Inflammatory macrophage treated with lipopolysaccharide for 1 hour (primary cell): ENCODE measurements at regions not wholly inside any gene's neighbourhood (a gene's known extent, or its start where the extent isn't known, plus 50 kb on each side); places are given as distances from the start of the nearest gene placed in this dataset.

Source experiments
- DNase-seq, 2 donors: peaks; one replicate each; pipeline ENCODE4 v3.0.0-alpha.2; 2020 to 2022

DNA sequence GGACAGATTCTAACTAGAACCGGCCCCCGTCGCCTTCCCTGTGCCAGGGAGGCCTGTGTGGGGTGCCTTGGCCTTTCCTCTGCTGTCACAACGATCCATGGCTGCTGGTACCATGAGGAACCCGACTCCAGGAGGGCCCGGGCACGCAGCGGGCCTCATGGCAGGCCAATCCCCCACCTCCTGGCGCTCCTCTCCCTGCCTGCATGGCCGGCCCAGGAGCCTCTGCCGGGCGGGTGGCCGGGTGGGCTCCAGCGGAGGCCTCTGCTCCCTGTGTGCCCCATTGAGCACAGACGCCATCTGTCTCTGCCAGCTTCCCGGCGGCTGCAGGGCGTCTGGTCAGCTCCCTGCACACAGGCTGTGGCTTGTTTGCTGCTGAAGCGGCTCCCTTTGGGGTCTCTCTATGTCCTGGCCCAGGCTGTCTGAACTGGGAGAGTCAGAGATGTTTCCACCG is 86.5 kb downstream of the MYEOV start:
- no peak for DNase-seq

DNA sequence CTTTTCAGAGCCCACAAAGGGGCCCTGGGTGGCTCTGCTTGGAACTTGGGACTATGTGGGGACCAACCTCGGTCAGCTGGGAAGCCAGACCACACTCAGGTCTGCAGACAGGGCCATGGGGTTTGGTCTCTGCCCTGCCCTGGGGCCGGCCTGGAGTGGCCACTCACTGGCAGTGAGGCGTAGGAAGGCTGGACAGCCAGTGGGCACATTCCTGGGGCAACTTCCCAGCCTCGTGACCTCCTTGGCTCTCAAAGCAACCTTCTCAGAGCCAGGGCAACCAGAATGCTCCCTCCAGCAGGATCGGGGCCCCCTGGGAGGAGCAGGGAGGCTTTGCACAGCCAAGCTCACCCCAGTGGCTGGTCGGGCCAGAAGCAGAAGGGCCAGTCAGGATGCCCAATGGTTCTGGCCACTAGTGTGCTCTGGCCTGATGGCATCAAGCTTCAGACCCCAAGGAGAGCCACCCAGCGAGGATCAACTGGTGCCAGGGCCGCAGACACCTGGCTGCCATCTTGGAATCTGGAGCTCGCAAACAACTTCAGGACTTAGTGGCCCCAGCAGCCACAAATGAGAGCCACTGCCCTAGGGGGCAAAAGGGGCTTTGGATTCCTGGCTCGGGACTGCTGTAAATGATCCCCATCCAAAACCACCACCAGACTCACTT is 87.1 kb downstream of the MYEOV start:
- no peak for DNase-seq

DNA sequence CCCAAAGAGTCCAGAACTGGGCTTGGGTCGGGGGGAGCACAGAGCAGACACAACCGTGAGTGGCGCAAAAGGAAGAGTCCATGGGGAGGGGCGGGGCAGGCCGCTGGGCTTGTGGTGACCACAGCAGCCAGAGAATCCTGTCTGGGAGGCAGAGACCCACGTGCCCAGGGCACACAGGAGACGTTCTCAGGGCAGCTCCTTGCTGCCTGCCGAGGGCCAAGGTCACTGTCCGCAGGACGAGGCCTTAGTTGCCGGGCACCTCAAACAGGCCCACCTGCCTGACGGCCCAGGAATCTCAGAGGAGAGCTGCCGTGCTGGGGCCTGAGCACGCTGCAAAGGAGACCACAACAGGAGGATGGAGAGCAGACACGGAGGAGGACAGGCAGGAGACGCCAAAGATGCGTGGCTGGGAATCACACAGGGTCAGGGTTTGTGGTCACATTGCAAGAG is 87.8 kb downstream of the MYEOV start:
- no peak for DNase-seq

DNA sequence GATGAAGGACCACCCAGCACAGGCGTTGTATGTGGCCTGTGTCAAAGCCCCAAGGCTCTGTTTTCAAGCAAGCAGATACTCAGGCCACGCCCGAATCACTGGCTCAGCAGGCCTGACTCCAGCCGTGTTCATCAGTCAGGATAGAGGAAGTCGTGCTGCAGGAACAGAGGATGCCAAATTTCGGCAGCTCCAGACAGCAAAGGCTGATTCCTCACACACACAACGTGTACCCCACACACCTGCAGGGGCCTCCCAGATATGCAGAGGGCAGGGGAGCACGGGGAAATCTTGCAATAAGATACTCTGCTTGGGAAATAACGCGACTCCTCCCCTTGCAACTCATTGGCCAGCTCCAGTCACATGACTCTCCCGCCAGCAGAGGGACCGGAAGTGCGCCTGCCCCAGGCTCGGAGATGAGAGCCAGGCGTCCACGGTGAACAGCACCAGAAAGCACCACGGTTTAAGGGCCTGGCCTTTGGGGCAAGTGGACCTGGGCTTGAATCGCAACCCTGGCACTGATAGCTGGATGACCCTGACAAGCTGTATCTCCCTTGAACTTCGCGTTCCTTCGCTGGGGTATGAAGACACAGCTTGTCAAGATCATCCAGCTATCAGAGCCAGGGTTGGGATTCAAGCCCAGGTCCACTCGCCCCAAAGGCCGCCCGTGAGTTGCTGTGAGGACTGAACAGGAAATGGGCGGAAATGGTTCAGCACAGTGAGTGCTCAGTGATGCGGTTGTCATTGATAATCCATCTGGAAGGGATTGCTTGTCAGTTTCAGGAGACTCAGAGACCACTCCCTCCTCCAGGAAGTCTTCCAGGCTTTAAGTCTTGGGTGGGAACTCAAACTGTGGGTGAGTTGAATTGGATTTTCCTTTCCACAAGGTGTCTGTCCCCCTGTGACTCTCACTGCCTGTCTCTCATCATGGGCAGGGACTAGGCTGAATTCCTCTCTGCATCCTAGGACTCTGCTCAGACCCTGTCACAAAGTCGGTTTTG is 88.5 kb downstream of the MYEOV start:
- DNase-seq, result peak in 1 of 2 donors; percentile 20

DNA sequence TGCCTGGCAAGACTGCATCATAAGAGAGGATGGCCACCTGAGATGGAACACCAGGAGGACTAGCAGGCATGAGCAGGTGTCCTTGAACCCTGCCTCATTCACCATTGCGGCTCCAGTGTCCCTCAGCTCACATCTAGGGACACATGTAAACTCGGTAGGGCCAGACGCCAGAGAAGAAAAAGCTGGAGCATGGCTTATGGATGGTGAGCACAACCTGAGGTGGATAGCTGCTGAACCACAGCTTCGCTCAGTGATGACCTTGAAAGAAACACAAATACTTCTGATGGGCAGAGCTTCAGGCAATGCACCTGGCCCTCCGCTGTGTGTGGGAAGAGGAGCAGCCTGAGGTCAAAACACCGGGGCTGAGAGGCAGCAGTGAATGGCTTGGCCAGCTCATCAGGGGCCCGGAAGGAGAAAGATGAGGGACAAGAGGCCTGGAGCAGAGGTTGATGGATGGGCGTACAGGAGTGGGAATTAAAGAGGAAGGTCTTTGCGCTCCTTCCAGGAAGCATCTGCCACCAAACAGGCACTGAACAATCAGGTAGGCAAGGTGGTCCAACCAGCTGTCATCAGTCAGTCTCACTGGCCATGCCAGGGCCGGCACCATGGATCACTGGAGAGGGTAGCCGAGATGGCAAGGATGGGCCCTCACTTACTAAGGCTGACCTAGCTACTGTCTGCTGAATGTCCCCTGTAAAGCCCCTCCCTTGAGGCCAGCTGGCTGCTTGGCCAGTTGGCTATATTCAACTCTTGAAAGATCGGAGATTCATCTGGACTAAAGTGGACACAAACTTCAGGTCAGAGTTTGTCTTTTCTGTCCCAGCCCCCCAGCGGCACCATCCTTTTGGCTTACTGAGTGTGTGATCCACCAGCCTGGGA is 89.7 kb downstream of the MYEOV start:
- no peak for DNase-seq

DNA sequence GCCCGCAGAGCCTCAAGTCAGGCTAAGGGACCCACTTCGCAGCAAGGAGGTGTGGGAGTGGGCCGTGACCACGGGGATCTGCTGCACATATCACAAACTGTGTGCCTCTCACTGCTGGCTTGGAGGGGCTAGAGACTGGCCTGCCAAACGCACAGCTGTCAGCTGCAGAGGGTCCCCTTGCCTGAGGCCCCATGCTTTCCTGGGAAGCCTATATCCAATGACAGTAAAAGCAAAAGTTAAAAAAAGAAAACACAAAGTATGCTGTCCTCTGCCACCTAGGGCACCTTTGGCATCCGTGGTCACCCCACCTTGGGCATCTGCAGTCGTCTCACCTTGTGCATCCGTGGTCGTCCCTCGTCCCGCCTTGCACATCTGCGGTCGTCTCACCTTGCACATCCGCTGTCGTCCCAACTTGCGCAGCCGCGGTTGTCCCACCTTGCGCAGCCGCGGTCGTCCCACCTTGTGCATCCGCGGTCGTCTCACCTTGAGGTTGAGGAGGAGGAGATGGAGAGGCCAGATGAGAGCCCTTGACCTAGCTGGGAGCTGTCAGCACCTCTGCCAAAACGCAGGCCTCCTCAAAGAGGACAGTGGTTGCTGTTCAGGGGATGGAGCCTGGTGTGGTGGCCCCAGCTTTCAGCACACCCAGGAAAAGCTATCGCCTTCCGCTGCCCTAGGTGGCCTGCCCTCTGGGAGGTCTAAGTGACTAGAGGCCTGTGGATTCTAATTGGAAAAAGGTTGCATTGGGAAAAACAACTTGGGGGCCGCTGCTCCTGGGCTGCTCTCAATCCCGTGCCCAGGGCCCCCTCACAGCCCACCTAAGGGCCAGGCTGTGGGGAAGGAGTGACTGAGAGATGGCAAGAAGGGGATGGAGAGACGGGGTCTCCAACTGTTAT is 90.5 kb downstream of the MYEOV start:
- no peak for DNase-seq

DNA sequence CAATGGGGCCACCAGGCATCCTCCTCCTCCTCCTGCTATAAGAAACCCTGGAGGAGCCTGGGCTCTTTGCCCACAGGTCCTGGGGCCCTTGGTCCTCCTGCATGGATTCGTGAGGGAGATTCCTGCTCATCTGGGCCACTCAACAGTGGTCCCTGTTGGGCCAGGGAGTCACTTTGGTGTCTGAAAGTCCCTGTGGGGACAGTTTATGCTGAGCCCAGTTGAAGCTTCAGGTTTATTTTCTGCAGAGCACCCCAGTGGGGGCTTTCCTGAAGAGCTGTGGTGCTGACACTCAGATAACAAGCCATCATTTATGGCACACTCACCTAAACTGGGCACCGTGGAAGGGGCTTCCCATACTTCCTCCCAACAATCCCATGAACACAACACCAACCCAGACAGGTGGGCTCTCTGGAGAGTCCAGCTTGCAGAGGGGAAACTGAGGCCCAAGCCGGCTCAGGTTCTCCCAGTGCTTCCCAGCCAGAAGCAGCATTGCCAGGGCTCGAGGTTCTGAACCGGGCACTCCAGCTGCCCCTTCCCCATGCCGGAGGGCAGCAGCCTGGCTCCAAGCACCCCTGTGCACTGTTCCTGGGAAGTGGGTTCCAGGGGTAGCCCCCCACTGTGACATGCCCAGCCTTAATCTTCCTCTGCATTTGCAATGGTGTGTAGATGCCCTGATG is 91.3 kb downstream of the MYEOV start:
- DNase-seq, result no peak

DNA sequence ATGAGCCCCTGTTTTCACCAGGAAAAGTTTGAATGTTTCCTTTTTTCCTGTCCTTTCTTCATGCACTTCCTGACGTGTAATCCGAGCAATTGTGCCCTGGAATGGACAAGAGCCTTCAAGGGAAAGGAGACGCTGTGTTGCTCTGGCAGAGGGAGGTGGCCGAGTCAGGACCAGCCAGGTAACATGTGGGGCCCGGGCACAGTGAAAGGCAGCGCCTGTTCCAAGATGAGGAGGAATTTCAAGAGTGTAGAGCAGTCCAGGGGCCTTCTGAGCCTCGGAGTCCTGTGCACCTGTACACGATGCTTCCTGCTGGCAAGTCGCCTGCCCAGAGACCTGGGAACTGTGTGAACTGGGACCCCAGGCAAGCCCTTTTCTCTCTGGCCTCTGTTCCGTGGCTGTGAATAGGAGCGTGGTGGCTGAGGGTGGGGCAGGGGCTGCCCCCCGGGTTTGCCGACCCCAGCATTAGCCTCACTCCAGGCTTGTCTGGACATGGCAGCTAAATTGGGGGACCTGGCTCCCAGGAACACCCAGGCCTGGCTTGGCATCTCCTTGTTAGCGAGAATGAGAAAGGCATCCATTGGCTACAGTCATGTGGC is 92.0 kb downstream of the MYEOV start:
- no peak for DNase-seq

DNA sequence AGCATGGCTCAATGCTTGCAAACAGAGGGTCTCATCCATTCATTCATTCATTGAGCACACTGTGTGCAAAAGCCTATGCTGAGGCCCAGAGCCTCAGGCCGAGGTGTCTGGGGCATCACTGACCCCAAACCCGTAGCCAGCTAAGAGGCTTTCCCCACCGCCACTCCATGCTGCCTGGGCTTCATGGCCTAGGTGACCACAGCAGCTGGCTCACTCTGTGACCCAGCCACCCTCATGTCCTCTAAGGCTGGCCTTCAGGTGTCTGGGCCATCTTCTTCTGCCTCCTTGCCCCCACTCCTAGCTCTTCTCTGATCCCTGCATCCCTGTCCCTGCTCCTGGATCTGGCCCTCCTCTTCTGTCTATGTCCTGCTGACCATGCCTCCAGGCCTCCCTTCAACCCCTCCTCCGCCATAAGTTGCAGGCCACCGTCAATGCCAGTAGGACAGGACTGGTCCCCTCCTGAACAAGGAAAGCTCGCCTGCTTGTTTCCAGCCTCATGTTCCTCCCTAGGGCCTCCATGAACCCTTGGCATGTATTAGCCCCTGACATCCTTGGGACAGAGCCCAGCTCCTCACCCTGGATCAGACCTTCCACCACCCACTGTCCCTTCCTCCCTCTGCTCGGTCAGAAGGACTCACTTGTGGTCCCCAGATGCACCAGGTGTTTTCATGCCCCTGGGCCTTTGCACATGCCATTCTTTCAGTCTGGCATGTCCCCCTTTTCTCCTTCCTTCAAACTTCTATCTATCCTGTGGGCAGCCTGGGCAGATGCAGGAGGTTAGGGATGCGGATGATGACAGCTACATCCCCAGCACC is 92.8 kb downstream of the MYEOV start:
- no peak for DNase-seq

DNA sequence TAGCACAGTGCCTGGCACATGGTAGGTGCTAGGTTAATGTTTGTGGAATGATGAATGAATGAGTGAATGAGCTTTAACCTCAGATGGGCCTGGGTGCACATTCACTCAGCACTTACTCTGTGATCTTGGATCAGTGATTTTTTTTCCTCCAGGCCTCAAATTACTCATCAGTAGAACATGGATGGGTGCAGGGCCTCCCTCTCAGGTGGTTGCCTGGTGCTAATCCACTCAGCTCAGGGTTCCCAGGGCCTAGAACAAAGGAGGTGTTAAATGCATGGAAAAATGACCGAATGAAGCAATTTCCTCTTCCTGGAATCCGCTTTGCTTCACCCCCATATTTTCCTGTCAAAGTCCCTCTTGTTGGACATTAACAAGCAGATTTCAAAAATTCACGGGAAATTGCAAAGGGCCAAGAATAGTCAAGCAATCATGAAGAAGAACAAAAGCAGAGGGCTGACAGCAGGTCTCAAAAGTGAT is 93.5 kb downstream of the MYEOV start:
- DNase-seq, result no peak

DNA sequence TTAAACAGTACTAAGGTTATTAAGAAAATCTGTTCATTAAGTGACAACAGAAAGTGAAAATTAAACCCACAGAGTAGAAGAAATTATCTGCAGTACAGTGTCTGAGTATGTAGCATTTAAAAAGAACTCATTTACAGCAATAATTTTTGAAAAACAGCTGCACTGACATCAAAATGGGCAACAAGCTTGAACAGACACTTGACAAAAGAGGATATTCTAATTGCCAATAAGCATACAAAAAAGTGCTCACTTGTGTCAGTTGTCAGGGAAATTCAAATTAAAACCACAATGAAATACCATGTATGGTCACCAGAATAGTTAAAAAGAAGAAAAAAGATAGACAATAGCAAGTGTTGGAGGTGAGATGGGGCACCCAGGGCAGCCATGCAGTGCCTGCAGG is 93.3 kb upstream of the LINC01488 start:
- DNase-seq, result no peak

DNA sequence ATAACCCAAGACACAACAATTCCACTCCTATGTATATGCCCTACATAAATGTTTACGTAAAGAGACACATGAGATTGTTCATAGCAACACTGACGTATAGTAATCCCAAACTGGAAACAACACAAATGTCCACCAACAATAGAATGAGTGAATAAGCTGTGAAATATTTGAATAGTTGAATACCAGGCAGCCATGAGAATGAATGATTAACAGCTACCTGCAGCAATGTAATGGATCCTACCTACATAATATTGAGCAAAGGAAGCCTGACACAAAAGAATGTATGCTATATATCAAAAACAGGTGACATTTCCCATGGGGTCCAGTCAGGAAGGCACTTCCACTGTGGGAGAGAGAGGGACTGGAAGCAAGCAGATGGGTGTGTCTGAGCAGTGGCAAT is 92.8 kb upstream of the LINC01488 start:
- DNase-seq, result no peak

DNA sequence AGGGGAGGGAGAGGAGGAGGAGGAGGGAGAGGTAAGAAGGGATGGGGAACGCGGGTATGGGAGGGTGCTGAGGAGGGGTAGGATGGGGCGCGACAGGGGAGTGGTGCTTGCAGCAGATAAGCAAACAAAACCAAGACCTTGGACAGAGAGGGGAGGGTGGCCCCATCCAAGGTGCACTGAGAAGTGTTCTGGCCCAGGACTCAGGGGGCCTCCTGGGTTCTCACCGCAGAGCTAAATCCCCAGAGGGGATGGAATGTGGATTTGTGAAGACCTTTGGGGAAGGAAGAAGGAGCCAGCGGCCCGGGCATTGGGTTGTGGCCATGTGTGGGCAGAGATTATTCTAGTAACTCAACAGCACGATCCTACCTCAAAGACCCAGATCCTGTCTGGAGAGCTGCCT is 90.9 kb upstream of the LINC01488 start:
- DNase-seq, result no peak

DNA sequence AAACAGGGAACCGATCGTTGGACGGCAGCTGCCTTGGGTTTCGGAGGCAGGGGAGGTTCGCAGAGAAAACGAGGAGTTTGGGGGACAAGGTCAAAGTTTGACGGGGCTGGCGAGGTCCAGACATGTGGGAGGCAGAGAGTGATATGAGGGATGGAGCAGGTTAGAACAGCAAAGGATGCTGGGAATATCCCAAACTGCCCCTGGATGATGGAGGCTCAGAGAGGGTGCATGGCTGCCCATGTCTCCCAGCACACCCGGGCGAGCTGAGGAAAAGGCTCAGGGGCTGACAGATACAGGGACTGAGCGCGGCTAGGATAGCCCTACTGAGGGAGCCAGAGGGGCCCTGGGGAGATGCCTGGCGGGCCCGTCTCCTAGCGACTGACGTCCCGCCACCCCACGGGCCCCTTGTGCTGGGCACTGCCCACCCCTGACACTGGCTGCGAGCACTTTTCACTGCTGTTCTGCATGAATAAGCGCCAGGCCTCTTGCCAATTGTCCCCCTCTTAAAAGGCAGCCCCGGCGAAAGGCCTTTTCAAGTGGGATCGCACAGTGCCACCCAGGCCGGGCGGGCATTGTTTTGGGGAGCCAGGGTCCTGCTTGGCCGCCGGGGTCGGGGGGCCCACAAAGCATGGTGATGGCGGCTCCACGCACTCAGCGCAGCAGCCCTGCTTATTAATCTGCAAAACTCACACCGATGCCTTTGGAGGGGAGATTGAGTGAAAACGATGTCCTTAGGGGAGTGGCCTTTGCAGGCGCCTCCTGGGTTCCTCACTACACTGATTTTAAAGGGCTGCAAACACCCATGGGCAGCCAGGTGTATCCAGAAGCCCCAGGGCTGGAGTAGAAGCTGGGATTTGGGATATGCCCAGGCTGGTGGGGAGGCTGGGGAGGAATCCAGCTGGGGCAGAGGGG is 90.0 kb upstream of the LINC01488 start:
- DNase-seq, result no peak

DNA sequence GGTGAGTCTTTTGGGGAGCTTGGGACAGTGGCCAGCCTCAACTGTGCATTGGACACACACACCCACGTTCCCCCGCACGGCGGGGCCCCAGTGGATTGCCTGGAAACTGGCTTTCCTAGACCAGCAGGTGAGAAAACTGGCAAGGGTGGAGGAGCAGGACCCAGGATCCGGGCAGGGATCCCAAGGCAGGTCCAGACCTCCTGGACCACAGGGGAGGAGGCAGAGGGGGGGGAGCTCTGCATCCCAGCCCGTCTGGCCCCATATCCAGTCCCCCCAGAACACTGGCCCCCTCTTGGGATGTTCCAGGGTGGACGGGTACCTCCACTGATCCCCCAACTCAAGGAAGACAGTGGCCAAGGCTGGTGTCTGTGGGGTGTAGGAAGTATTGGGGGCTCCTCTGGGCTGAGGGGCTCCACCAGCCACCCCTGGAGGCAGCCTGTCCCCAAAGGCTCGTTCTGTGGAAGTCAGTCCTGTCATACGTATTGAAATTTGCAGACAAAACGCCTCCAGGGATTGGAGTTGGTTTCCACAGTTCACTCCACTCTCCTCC is 89.3 kb upstream of the LINC01488 start:
- DNase-seq, result no peak

DNA sequence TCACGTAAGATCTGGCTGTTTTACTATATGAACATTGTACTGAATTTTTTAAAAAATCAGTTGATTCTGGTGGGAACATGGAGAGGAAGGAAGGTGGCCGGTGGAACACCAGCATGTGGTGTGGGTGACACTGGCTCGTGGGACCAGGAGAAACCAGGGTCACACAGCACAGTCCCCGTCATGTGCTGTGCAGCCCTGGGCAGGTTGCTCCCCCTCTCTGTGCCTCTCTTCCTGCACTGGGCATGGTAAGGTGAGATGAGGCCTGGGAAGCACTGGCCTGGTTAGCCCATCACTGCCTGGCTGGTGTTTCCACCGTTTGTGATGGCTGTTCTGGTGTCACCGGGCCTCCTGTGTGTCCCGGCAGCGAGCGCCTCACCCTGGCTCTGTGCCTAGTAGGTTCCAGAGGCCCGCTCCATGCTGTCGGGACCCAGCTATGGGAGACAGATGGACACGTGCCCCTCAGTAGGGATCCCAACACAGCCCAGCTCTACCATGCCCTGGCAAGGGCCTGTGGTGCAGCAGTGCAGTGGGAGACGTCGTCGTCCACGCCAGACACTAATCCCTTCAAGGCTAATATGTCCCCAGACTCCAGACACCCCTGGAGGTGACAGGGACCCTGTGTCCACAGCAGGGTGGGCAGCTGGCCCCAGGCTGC is 88.2 kb upstream of the LINC01488 start:
- no peak for DNase-seq

DNA sequence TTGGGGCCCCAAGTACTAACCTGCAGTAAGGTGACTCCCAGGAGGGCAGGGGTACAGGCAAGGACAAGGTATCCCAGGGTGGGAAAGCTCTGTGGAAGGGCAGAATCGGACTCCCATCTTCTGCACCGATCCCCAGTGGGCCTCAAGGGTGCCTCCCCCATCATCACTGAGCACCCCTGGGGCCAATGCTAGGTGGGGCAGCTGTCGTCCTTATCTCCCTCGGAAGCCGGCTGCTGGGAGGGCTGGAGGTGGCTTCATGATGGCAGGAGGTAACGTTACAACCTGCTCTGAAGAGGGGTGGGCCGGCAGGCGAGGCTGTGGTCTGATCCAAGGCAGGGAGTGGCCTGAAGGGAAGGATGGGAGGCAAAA is 87.6 kb upstream of the LINC01488 start:
- DNase-seq, result no peak
